Cardiac muscle cell (in vitro differentiated cells and primary cell): ENCODE measurements at regions not wholly inside any gene's neighbourhood (a gene's known extent, or its start where the extent isn't known, plus 50 kb on each side); places are given as distances from the start of the nearest gene placed in this dataset.
A peak's percentile ranks its signal among the peaks of the same experiment; 100 is the strongest.

Experiments
- DNase-seq, 2 donors: peaks; one replicate each; pipeline versions ENCODE4 v3.0.0 to v3.0.0-alpha.2; 2010 to 2017; ENCODE audit warnings: low read depth in 1 of 2, low spot score in 1 of 2
- H3K27ac ChIP-seq: fragments of 200-600 bp; sonication (generic); 2 replicates; pipeline ENCODE4 v1.5.1; 2016
- H3K27me3 ChIP-seq: fragments of 200-600 bp; sonication (generic); 2 replicates; pipeline ENCODE4 v1.6.0; 2016; ENCODE audit warnings: control low read depth
- H3K36me3 ChIP-seq: fragments of 200-600 bp; sonication (generic); 2 replicates; pipeline ENCODE4 v1.5.1; 2016; ENCODE audit warnings: control low read depth
- H3K4me1 ChIP-seq: fragments of 200-600 bp; sonication (generic); 2 replicates; pipeline ENCODE4 v1.8.1; 2017; ENCODE audit warnings: low read depth, mild to moderate bottlenecking, mixed run types
- H3K4me3 ChIP-seq: fragments of 200-600 bp; sonication (generic); 2 replicates; pipeline ENCODE4 v1.5.1; 2016; ENCODE audit warnings: mild to moderate bottlenecking
- H3K9me3 ChIP-seq: fragments of 200-600 bp; sonication (generic); 2 replicates; pipeline ENCODE4 v1.5.1; 2017; ENCODE audit warnings: low read depth, mild to moderate bottlenecking, control low read depth
- CTCF ChIP-seq: IDR thresholded peaks from 2 replicates; pipeline ENCODE4 v1.5.1; 2012; ENCODE audit warnings: low read depth, mild to moderate bottlenecking, low read length

DNA sequence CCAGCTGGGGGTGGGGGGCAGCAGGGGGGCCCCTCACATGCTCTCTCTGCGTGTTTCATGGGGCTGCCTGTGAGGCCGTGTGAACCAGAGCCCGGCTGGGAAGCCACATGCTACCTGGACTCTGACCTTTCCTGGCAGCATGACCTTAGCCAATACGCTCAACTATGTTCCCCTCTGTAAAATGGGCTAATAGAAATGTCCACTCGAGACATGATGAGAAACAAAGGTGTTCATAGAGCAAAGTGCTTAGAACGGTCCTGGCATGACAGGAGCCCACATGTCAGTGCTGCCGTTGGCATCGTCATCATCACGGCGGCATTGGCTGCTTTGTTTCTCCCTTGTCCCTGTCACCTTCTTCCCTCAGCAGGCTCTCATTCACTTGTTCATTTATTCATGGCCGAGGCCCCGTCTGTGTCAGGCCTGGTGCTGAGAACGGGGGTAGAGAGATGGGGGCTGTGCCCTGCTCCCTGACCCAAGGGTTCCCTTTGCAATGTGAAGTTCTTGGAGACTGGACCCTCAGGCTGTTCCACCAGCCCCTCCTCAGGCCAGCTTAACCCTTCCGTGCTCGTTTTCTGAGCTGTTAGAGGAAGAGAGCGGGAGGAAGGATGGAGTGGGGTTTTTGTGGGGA, 291.4 kb downstream of the SEC14L1 start:
- Histone ChIP-seq H3K4me3 (no peak overlapping the region), H3K36me3 (no peaks in the 10 kb centered on the region), H3K27ac (peak overlapping the region; percentile 76), H3K9me3 (no peaks in the 10 kb centered on the region), H3K4me1 (peaks cover 58% of the 10 kb centered on the region), H3K27me3 (no peaks in the 10 kb centered on the region)
- no peak for TF ChIP-seq CTCF
- no peak for DNase-seq

GRCh38 chr17:77432742-77433141, 292.0 kb downstream of the SEC14L1 start:
- no peak overlapping the region for H3K4me3 ChIP-seq
- H3K27me3 ChIP-seq: no peaks in the 10 kb centered on the region
- peaks cover 63% of the 10 kb centered on the region for H3K4me1 ChIP-seq
- no peaks in the 10 kb centered on the region for H3K9me3 ChIP-seq
- peak overlapping the region; percentile 76 for H3K27ac ChIP-seq
- no peaks in the 10 kb centered on the region for H3K36me3 ChIP-seq
- DNase-seq: no peak
- no peak for TF ChIP-seq CTCF

DNA sequence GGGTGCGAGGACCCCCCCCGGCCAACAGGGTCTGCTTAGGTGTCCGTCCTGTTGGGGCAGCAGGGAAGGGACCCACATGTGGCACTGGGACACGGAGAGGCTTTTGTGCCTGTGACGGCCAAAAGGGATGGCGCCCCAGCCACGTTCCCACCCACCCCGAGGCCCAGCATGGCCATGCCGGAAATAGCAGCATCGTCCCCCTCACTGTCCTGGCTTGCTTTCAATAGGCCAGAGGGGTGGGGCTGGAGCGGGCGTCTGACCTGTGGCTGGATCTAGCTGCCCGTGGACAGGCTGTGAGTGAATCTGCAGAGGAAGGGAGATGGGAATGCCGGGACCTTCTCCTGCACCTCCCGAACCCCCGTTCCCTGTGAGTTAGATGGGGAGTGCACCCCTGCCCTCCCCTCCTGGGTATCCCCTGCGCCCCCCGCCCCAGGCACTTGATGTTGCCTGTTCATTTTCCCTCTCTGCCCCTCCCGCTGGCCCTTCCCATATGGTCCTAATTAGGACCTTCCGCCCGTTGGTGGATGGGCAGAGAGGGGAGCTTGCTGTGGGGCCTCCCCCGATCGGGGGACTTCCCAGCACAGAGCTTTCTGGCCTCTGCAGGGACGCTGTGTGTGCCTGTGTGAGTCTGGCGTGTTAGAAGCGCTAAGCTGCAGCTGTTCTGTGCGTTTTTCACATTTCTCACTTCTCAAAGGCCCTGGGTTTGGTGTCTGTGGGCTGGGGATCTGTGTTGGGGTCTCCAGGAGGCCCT, 292.8 kb downstream of the SEC14L1 start:
- peak overlapping the region; percentile 76 for H3K27ac ChIP-seq
- H3K9me3 ChIP-seq: no peaks in the 10 kb centered on the region
- no peaks in the 10 kb centered on the region for H3K27me3 ChIP-seq
- peak; percentile 60 to 79 for DNase-seq
- H3K4me1 ChIP-seq: peaks cover 66% of the 10 kb centered on the region
- no peaks in the 10 kb centered on the region for H3K36me3 ChIP-seq
- H3K4me3 ChIP-seq: no peak overlapping the region
- TF ChIP-seq CTCF: no peak

DNA sequence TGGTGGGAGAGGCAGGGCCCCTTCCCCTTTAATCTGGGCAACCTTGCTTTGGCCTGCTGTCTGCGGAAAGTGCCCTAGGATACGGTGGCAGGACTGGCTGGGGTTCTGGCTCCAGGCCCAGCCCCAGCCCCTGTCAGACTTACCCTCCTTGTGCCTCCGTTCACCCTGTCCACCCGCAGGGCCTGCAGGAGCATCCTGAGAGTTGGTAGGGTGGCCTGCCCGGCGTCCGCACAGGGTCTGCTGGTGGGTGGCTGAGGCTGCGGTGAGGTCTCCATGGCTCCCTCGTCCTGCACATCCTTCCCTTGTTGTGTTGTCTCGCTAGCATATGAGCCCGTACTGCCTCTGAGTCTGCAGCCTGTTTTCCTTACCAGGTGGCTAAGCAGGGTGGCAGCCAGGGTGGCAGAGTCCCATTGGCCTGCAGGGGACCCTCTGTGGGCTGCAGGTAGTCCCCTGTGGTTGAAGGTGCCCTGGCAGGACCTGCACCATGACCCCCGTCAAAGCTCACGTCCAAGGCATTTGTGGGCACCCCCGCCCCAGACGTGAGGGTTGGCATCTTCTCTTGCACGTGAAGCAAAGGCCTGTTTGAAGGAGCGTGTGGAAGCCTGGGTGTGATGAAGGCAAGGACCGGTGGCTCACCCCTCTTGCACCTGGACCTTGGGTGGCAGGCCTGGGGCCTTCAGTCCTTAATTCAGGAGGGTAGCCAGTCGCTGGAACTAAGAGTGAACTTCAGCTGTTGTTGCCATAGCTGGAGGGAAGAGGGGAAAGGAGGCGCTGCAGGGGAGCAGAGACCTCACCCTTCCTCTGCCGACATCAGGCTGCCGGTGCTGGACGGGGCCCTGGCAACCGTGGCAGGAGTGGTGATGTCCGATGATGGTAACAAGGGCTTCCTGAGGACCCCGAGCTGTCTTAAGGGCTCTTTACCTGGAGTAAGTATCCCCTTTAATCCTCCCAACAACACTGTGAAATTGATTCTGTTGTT, 293.7 kb downstream of the SEC14L1 start:
- Histone ChIP-seq H3K9me3 (no peaks in the 10 kb centered on the region), H3K36me3 (no peaks in the 10 kb centered on the region), H3K4me1 (peaks cover 67% of the 10 kb centered on the region), H3K27me3 (no peaks in the 10 kb centered on the region), H3K4me3 (no peak overlapping the region), H3K27ac (peak overlapping the region; percentile 76)
- no peak for DNase-seq
- TF ChIP-seq CTCF: no peak

DNA sequence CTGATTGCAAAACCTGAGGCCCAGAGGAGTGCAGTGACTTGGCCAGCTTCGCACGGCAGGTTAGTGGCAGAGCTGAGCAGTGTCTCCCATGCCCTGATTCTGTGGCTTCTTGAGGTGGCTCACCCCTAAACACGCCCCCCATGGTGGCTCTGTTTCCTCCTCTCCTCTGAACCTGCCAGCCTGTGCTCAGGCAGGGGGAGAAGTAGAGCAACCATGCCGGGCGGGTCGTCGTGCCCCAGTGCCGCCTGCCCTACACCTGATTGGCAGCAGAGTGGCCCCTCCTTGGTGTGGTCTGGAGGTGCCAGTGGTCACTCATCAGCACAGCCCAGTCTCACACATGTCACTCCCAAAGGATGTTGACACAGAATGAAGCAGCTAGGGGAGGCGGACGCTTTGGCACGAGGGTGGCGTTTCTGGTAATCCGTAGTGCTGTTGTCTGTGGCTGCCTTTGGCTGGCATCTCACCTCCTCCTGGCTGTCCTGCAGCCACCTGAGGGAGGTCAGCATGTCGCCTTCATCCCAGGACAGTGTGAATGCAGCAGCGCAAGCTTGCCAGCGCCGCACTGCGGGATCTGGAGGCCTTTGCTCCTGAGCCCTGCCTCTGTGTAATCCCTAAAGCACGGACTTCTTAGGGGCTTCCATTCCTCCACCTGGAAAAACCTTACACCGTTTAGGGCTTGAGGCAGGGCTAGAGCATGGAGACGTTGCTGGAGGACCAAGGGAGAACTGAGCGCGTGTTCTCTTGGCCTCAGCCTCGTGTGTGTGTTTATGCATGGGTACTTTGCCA, 294.7 kb downstream of the SEC14L1 start:
- TF ChIP-seq CTCF: no peak
- no peaks in the 10 kb centered on the region for H3K9me3 ChIP-seq
- peaks cover 69% of the 10 kb centered on the region for H3K4me1 ChIP-seq
- DNase-seq: no peak
- H3K4me3 ChIP-seq: no peak overlapping the region
- H3K27ac ChIP-seq: peak overlapping the region; percentile 83
- H3K27me3 ChIP-seq: no peaks in the 10 kb centered on the region
- no peaks in the 10 kb centered on the region for H3K36me3 ChIP-seq
